ENCODE measurements at regions not wholly inside any gene's neighbourhood (a gene's known extent, or its start where the extent isn't known, plus 50 kb on each side); places are given as distances from the start of the nearest gene placed in this dataset.

GRCh38 chr11:112685111-112685510, 276.1 kb upstream of the NCAM1 start:
- no peak for TF ChIP-seq POLR2AphosphoS5 (IDR thresholded peaks at IDR 0.05; ENCODE audit: low read depth, low read length)
- TF ChIP-seq, protein P1, sequence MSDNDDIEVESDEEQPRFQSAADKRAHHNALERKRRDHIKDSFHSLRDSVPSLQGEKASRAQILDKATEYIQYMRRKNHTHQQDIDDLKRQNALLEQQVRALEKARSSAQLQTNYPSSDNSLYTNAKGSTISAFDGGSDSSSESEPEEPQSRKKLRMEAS (IDR thresholded peaks at IDR 0.05): no peak

All from HCT116 (cell line).